GM12875 (cell line): ENCODE measurements at regions not wholly inside any gene's neighbourhood (a gene's known extent, or its start where the extent isn't known, plus 50 kb on each side); places are given as distances from the start of the nearest gene placed in this dataset.

Experiments used
- H3K4me3 ChIP-seq: one replicate; pipeline ENCODE4 v1.5.1; 2011; ENCODE audit warnings: low read depth, low read length, control low read depth
- CTCF ChIP-seq: IDR thresholded peaks from 2 replicates; pipeline ENCODE4 v1.5.1; 2011; ENCODE audit warnings: low read depth, mild to moderate bottlenecking, control low read depth, inconsistent platforms, low read length, moderate library complexity, borderline replicate concordance; ENCODE audit not compliant: insufficient read depth

GRCh38 chr13:68428292-68428691, 1198.2 kb upstream of the PCDH9 start:
- no peak overlapping the region for H3K4me3 ChIP-seq
- no peak for TF ChIP-seq CTCF

GRCh38 chr13:68417801-68418200, 1187.7 kb upstream of the PCDH9 start:
- H3K4me3 ChIP-seq, result no peak overlapping the region
- TF ChIP-seq CTCF, result no peak

- no peak for TF ChIP-seq CTCF
- no peak overlapping the region for H3K4me3 ChIP-seq
Measured at GRCh38 chr13:68410007-68410406, 1179.9 kb upstream of the PCDH9 start.

GRCh38 chr13:68390987-68391386, 1160.9 kb upstream of the PCDH9 start:
- no peak for TF ChIP-seq CTCF
- no peak overlapping the region for H3K4me3 ChIP-seq

GRCh38 chr13:68386808-68387207, 1156.7 kb upstream of the PCDH9 start:
- TF ChIP-seq CTCF, result no peak
- H3K4me3 ChIP-seq, result no peak overlapping the region

- H3K4me3 ChIP-seq, result no peak overlapping the region
- TF ChIP-seq CTCF, result no peak
Measured at GRCh38 chr13:68380041-68380973, 1150.2 kb upstream of the PCDH9 start.

GRCh38 chr13:68378294-68378693, 1148.2 kb upstream of the PCDH9 start:
- TF ChIP-seq CTCF, result no peak
- no peak overlapping the region for H3K4me3 ChIP-seq
